Endodermal cell (in vitro differentiated cells): ENCODE measurements at regions not wholly inside any gene's neighbourhood (a gene's known extent, or its start where the extent isn't known, plus 50 kb on each side); places are given as distances from the start of the nearest gene placed in this dataset.

ENCODE experiments used
- DNase-seq: peaks from one replicate; pipeline ENCODE4 v3.0.0-alpha.2; 2017
- H3K27ac ChIP-seq: 2 replicates; pipeline ENCODE4 v1.5.1; 2013; ENCODE audit warnings: mild to moderate bottlenecking, low read depth, low read length, moderate library complexity
- H3K27me3 ChIP-seq: 2 replicates; pipeline ENCODE4 v1.6.1; 2013; ENCODE audit warnings: mild to moderate bottlenecking, low read length, moderate library complexity; ENCODE audit not compliant: insufficient read depth, control insufficient read depth, poor library complexity, severe bottlenecking
- H3K36me3 ChIP-seq: 2 replicates; pipeline ENCODE4 v1.7.0; 2013; ENCODE audit warnings: mild to moderate bottlenecking, low read length, moderate library complexity; ENCODE audit not compliant: control insufficient read depth, insufficient read depth
- H3K4me1 ChIP-seq: one replicate; pipeline ENCODE4 v1.7.0; 2013; ENCODE audit warnings: low read length; ENCODE audit not compliant: control insufficient read depth, insufficient read depth
- H3K4me3 ChIP-seq: 2 replicates; pipeline ENCODE4 v1.5.1; 2013; ENCODE audit warnings: mild to moderate bottlenecking, low read length, moderate library complexity
- H3K9ac ChIP-seq: 2 replicates; pipeline ENCODE4 v1.6.1; 2013; ENCODE audit warnings: mild to moderate bottlenecking, low read length, moderate library complexity; ENCODE audit not compliant: poor library complexity, severe bottlenecking; ENCODE audit errors: extremely low read depth
- H3K9me3 ChIP-seq: 2 replicates; pipeline ENCODE4 v1.6.1; 2013; ENCODE audit warnings: mild to moderate bottlenecking, low read length, moderate library complexity; ENCODE audit not compliant: control insufficient read depth
- H3K27ac Mint-ChIP-seq: 2 replicates; pipeline ENCODE4 v1.8.0; 2020; ENCODE audit warnings: mixed read lengths
- H3K27me3 Mint-ChIP-seq: 2 replicates; pipeline ENCODE4 v1.8.0; 2021; ENCODE audit warnings: mild to moderate bottlenecking, mixed read lengths; ENCODE audit not compliant: insufficient read depth
- H3K36me3 Mint-ChIP-seq: 2 replicates; pipeline ENCODE4 v1.8.0; 2020; ENCODE audit warnings: low read depth, mixed read lengths
- H3K4me1 Mint-ChIP-seq: 2 replicates; pipeline ENCODE4 v1.8.0; 2020; ENCODE audit warnings: mixed read lengths
- H3K4me3 Mint-ChIP-seq: 2 replicates; pipeline ENCODE4 v1.8.0; 2020; ENCODE audit warnings: mild to moderate bottlenecking, moderate library complexity, mixed read lengths
- H3K9me3 Mint-ChIP-seq: 2 replicates; pipeline ENCODE4 v1.8.0; 2020; ENCODE audit warnings: mild to moderate bottlenecking, mixed read lengths
- CTCF ChIP-seq: fragments of 200-600 bp; sonication (generic); conservative IDR thresholded peaks from 2 replicates; pipeline ENCODE4 v1.5.0; 2021; ENCODE audit warnings: antibody characterized with exemption, mild to moderate bottlenecking
- WGBS, 2 experiments: methylation state at CpG; one replicate each; pipeline versions ENCODE4 v1.1.5 to v1.1.7; 2013; ENCODE audit warnings: missing lambda C conversion rate in 2 of 2, mixed read lengths in 1 of 2; ENCODE audit not compliant: insufficient coverage in 1 of 2, insufficient read length in 1 of 2; 5-methylcytosine and 5-hydroxymethylcytosine counted together

- no peaks in the 10 kb centered on the region for H3K9me3 ChIP-seq
- no peak overlapping the region for H3K4me3 ChIP-seq
- 70 to 79% methylated on average over 3 to 7 of the region's 10 CpGs for WGBS, 2 experiments
- Mint-ChIP-seq H3K27me3 (peaks cover 87% of the 10 kb centered on the region), H3K36me3 (no peaks in the 10 kb centered on the region), H3K4me3 (peak overlapping the region; percentile 44), H3K27ac (no peak overlapping the region), H3K9me3 (no peaks in the 10 kb centered on the region), H3K4me1 (peaks cover 17% of the 10 kb centered on the region)
- no peak for DNase-seq
- H3K27ac ChIP-seq = no peak overlapping the region
- peaks cover 76% of the 10 kb centered on the region for H3K27me3 ChIP-seq
- no peaks in the 10 kb centered on the region for H3K36me3 ChIP-seq
- no peaks in the 10 kb centered on the region for H3K4me1 ChIP-seq
- no peak overlapping the region for H3K9ac ChIP-seq
- no peak for TF ChIP-seq CTCF
These were observed 213.7 kb downstream of the TEX29 start for GRCh38 chr13:111533900-111534683.

GRCh38 chr13:111534751-111535522 lies 214.5 kb downstream of the TEX29 start:
- Mint-ChIP-seq H3K4me1 (peaks cover 17% of the 10 kb centered on the region), H3K27me3 (peaks cover 91% of the 10 kb centered on the region), H3K36me3 (no peaks in the 10 kb centered on the region), H3K4me3 (peak overlapping the region; percentile 44), H3K27ac (no peak overlapping the region), H3K9me3 (no peaks in the 10 kb centered on the region)
- Histone ChIP-seq H3K27me3 (peaks cover 76% of the 10 kb centered on the region), H3K27ac (no peak overlapping the region), H3K36me3 (no peaks in the 10 kb centered on the region), H3K9me3 (no peaks in the 10 kb centered on the region), H3K4me1 (no peaks in the 10 kb centered on the region), H3K9ac (no peak overlapping the region), H3K4me3 (peak overlapping the region; percentile 4)
- DNase-seq = no peak
- 9 to 16% methylated on average over 23 to 24 of the region's 24 CpGs for WGBS, 2 experiments
- TF ChIP-seq CTCF = no peak

GRCh38 chr13:111535523-111535811 lies 215.0 kb downstream of the TEX29 start:
- H3K9me3 ChIP-seq = no peaks in the 10 kb centered on the region
- no peak overlapping the region for H3K4me3 Mint-ChIP-seq
- no peak overlapping the region for H3K9ac ChIP-seq
- no peak overlapping the region for H3K4me3 ChIP-seq
- DNase-seq = no peak
- H3K27me3 ChIP-seq = peaks cover 76% of the 10 kb centered on the region
- H3K27me3 Mint-ChIP-seq = peaks cover 91% of the 10 kb centered on the region
- no peaks in the 10 kb centered on the region for H3K4me1 ChIP-seq
- TF ChIP-seq CTCF = no peak
- no peaks in the 10 kb centered on the region for H3K36me3 ChIP-seq
- no peaks in the 10 kb centered on the region for H3K36me3 Mint-ChIP-seq
- peaks cover 17% of the 10 kb centered on the region for H3K4me1 Mint-ChIP-seq
- no peak overlapping the region for H3K27ac Mint-ChIP-seq
- WGBS, 2 experiments = 74 to 75% methylated on average over 4 to 5 of the region's 5 CpGs
- H3K27ac ChIP-seq = no peak overlapping the region
- no peaks in the 10 kb centered on the region for H3K9me3 Mint-ChIP-seq
